ENCODE measurements at regions not wholly inside any gene's neighbourhood (a gene's known extent, or its start where the extent isn't known, plus 50 kb on each side); places are given as distances from the start of the nearest gene placed in this dataset.

DNA sequence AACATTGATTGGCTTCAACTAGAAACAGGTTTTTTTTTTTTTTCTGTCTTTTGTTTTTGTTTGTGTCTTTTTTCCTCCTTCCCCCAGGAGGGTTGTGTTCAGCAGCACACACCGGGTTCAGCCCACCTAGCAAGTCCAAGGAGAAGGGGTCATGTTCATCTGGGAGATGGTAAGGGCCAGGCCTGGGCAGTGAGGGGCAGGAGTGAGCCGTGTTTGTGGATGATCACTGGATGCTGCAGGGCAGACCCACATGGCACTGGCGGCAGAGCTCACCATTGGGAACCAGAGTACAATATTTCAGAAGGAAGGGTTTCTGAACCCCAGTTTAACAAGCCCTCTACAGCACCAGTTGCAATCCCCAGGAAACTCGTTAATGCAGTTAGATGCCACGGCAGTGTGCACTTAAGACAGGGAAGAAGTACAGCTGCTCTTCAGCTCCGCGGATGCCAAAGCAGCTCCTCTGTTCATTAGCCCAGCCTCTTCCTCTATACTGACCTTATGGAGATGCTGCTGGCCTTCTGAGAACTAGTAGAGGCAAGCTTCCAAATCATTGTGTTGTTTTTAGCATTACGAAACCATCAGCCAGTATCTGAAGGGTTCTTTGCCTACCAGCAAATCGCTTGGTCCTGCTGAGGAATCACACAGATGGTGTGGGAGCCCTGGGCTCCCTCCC, 508.2 kb upstream of the WWC1 start:
- H3K9ac ChIP-seq (ENCODE audit: low read length): no peak overlapping the region
- no peak overlapping the region for H3K4me2 ChIP-seq (replicated peaks; ENCODE audit: low read depth, low read length, poor library complexity, severe bottlenecking)
- Mint-ChIP-seq H3K4me3 (no peak overlapping the region), H3K4me1 (no peaks in the 10 kb centered on the region), H3K27me3 (no peaks in the 10 kb centered on the region), H3K9me3 (ENCODE audit: insufficient read depth) (no peaks in the 10 kb centered on the region), H3K27ac (no peak overlapping the region)
- no peak overlapping the region for H3K4me3 ChIP-seq (ENCODE audit: control extremely low read depth in 1 of 5, extremely low read depth in 1 of 5, insufficient read depth in 1 of 5, low read depth in 2 of 5, low read length in 4 of 5)
- ChIA-PET POLR2A (no interaction called here), CTCF (no interaction called here)
- DNase-seq: peak; percentile 2
- H3K4me1 ChIP-seq (ENCODE audit: control insufficient read depth in 2 of 2, insufficient read depth in 2 of 2, low read length in 2 of 2): no peaks in the 10 kb centered on the region
- ATAC-seq (ENCODE audit: low read depth): no peak
- H4K20me1 ChIP-seq (ENCODE audit: control insufficient read depth, insufficient read depth, low read length, poor library complexity, severe bottlenecking): no peaks in the 10 kb centered on the region
- no peaks in the 10 kb centered on the region for H3K36me3 ChIP-seq (replicated peaks in 1 of 2; ENCODE audit: control extremely low read depth in 1 of 2, control insufficient read depth in 1 of 2, extremely low read depth in 1 of 2, insufficient read depth in 2 of 2, low read length in 1 of 2)
- H2AFZ ChIP-seq (ENCODE audit: insufficient read depth, low read depth, low read length, poor library complexity, severe bottlenecking): no peak overlapping the region
- WGBS (ENCODE audit: insufficient coverage): 94% methylated on average over 8 of the region's 9 CpGs
- intact Hi-C loops (cut with micrococcal nuclease): no loop called here
- no peaks in the 10 kb centered on the region for H3K27me3 ChIP-seq (replicated peaks in 1 of 4; ENCODE audit: control extremely low read depth in 1 of 4, control insufficient read depth in 3 of 4, insufficient read depth in 4 of 4, low read length in 3 of 4)
- TF ChIP-seq, protein P1, sequence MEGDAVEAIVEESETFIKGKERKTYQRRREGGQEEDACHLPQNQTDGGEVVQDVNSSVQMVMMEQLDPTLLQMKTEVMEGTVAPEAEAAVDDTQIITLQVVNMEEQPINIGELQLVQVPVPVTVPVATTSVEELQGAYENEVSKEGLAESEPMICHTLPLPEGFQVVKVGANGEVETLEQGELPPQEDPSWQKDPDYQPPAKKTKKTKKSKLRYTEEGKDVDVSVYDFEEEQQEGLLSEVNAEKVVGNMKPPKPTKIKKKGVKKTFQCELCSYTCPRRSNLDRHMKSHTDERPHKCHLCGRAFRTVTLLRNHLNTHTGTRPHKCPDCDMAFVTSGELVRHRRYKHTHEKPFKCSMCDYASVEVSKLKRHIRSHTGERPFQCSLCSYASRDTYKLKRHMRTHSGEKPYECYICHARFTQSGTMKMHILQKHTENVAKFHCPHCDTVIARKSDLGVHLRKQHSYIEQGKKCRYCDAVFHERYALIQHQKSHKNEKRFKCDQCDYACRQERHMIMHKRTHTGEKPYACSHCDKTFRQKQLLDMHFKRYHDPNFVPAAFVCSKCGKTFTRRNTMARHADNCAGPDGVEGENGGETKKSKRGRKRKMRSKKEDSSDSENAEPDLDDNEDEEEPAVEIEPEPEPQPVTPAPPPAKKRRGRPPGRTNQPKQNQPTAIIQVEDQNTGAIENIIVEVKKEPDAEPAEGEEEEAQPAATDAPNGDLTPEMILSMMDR (IDR thresholded peaks at IDR 0.05): no peak
- TF ChIP-seq EZH2 (IDR thresholded peaks at IDR 0.05; ENCODE audit: borderline replicate concordance, insufficient read depth, low read depth, low read length, poor library complexity, severe bottlenecking): no peak
- no peaks in the 10 kb centered on the region for H3K79me2 ChIP-seq (ENCODE audit: control insufficient read depth, insufficient read depth, low read length)
- no peak overlapping the region for H3K27ac ChIP-seq (ENCODE audit: low read length in 2 of 2)
- H3K9me3 ChIP-seq (ENCODE audit: control extremely low read depth in 1 of 3, control insufficient read depth in 2 of 3, insufficient read depth in 1 of 3, low read length in 2 of 3): peaks cover 0 to 4% (median 0%) of the 10 kb centered on the region in 3 donors

DNA sequence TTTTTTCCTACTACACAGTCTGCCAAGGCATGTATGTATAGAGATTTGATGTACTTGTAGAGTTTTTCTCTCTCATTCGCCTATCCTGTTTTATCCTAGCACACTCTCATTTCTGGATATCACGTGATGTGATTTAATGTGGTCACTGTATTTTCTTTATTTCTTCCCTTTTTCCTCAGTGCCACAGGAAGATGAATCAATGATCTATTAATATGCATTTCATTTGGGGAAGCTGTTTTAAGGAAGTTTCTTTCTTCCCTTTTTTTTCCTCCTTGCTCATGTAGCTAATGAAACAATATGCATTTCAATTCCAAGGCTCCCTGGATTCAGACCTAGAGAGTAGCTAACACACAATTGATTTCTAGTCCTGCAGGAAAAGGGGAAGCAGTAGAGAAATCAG, 506.3 kb upstream of the WWC1 start:
- H3K9me3 ChIP-seq (ENCODE audit: control extremely low read depth in 1 of 3, control insufficient read depth in 2 of 3, insufficient read depth in 1 of 3, low read length in 2 of 3): peaks cover 0 to 4% (median 0%) of the 10 kb centered on the region in 3 donors
- intact Hi-C loops (cut with micrococcal nuclease): no loop called here
- no peak overlapping the region for H3K9ac ChIP-seq (ENCODE audit: low read length)
- Mint-ChIP-seq H3K27ac (no peak overlapping the region), H3K4me3 (no peak overlapping the region), H3K9me3 (ENCODE audit: insufficient read depth) (no peaks in the 10 kb centered on the region), H3K4me1 (no peaks in the 10 kb centered on the region), H3K27me3 (no peaks in the 10 kb centered on the region)
- no peak for DNase-seq
- TF ChIP-seq, protein P1 (IDR thresholded peaks at IDR 0.05): no peak
- TF ChIP-seq EZH2 (IDR thresholded peaks at IDR 0.05; ENCODE audit: borderline replicate concordance, insufficient read depth, low read depth, low read length, poor library complexity, severe bottlenecking): no peak
- ATAC-seq (ENCODE audit: low read depth): no peak
- no peaks in the 10 kb centered on the region for H3K36me3 ChIP-seq (replicated peaks in 1 of 2; ENCODE audit: control extremely low read depth in 1 of 2, control insufficient read depth in 1 of 2, extremely low read depth in 1 of 2, insufficient read depth in 2 of 2, low read length in 1 of 2)
- H3K4me1 ChIP-seq (ENCODE audit: control insufficient read depth in 2 of 2, insufficient read depth in 2 of 2, low read length in 2 of 2): no peaks in the 10 kb centered on the region
- H3K4me3 ChIP-seq (ENCODE audit: control extremely low read depth in 1 of 5, extremely low read depth in 1 of 5, insufficient read depth in 1 of 5, low read depth in 2 of 5, low read length in 4 of 5): no peak overlapping the region
- H3K4me2 ChIP-seq (replicated peaks; ENCODE audit: low read depth, low read length, poor library complexity, severe bottlenecking): no peak overlapping the region
- no CpG with 5 or more reads among the region's 2 CpGs for WGBS (ENCODE audit: insufficient coverage)
- H4K20me1 ChIP-seq (ENCODE audit: control insufficient read depth, insufficient read depth, low read length, poor library complexity, severe bottlenecking): no peaks in the 10 kb centered on the region
- H2AFZ ChIP-seq (ENCODE audit: insufficient read depth, low read depth, low read length, poor library complexity, severe bottlenecking): no peak overlapping the region
- H3K27me3 ChIP-seq (replicated peaks in 1 of 4; ENCODE audit: control extremely low read depth in 1 of 4, control insufficient read depth in 3 of 4, insufficient read depth in 4 of 4, low read length in 3 of 4): no peaks in the 10 kb centered on the region
- no peaks in the 10 kb centered on the region for H3K79me2 ChIP-seq (ENCODE audit: control insufficient read depth, insufficient read depth, low read length)
- CTCF ChIA-PET: no interaction called here
- POLR2A ChIA-PET: no interaction called here
- no peak overlapping the region for H3K27ac ChIP-seq (ENCODE audit: low read length in 2 of 2)
